DOHH2 (cell line): ENCODE measurements at regions not wholly inside any gene's neighbourhood (a gene's known extent, or its start where the extent isn't known, plus 50 kb on each side); places are given as distances from the start of the nearest gene placed in this dataset.

ENCODE experiments used
- H3F3A ChIP-seq: fragments of 200-600 bp; sonication (generic), shearing (Covaris generic); 2 replicates; pipeline ENCODE4 v1.6.0; 2016; ENCODE audit warnings: antibody characterized with exemption, mild to moderate bottlenecking; ENCODE audit not compliant: control insufficient read depth, insufficient read depth
- H3K27ac ChIP-seq: fragments of 200-600 bp; sonication (generic); 2 replicates; pipeline ENCODE4 v1.5.1; 2014; ENCODE audit warnings: low read depth, mild to moderate bottlenecking, low read length, moderate library complexity
- H3K27me3 ChIP-seq: fragments of 200-600 bp; sonication (generic); 2 replicates; pipeline ENCODE4 v1.6.1; 2014; ENCODE audit warnings: mild to moderate bottlenecking, low read length, mixed read lengths; ENCODE audit not compliant: control insufficient read depth
- H3K36me3 ChIP-seq: fragments of 200-600 bp; sonication (generic); 2 replicates; pipeline ENCODE4 v1.6.1; 2014; ENCODE audit warnings: mild to moderate bottlenecking, low read length, moderate library complexity, mixed read lengths; ENCODE audit not compliant: control insufficient read depth
- H3K4me1 ChIP-seq: fragments of 200-600 bp; sonication (generic); 2 replicates; pipeline ENCODE4 v1.6.1; 2014; ENCODE audit warnings: mild to moderate bottlenecking, low read length, mixed read lengths; ENCODE audit not compliant: control insufficient read depth
- H3K4me2 ChIP-seq: fragments of 200-600 bp; sonication (generic); 2 replicates; pipeline ENCODE4 v1.6.0; 2014; ENCODE audit warnings: mild to moderate bottlenecking, low read length, moderate library complexity
- H3K4me3 ChIP-seq: fragments of 200-600 bp; sonication (generic); 2 replicates; pipeline ENCODE4 v1.5.1; 2014; ENCODE audit warnings: mild to moderate bottlenecking, low read length, mixed read lengths
- H3K79me2 ChIP-seq: fragments of 200-600 bp; sonication (generic); 2 replicates; pipeline ENCODE4 v1.6.1; 2014; ENCODE audit warnings: mild to moderate bottlenecking, low read length, mixed read lengths; ENCODE audit not compliant: control insufficient read depth
- H3K9me2 ChIP-seq: fragments of 200-600 bp; sonication (generic); replicated peaks from 2 replicates; pipeline ENCODE4 v1.6.1; 2014; ENCODE audit warnings: mild to moderate bottlenecking, low read length, mixed read lengths; ENCODE audit not compliant: control insufficient read depth
- H3K9me3 ChIP-seq: fragments of 200-600 bp; sonication (generic); 2 replicates; pipeline ENCODE4 v1.6.1; 2014; ENCODE audit warnings: antibody characterized with exemption, low read length, mixed read lengths; ENCODE audit not compliant: control insufficient read depth, insufficient read depth
- H4K20me1 ChIP-seq: fragments of 200-600 bp; sonication (generic); 2 replicates; pipeline ENCODE4 v1.6.0; 2014; ENCODE audit warnings: low read depth, mild to moderate bottlenecking, antibody characterized with exemption, low read length, moderate library complexity; ENCODE audit not compliant: control insufficient read depth, insufficient read depth
- CTCF ChIP-seq: fragments of 200-600 bp; sonication (generic); IDR thresholded peaks from one replicate; pipeline ENCODE4 v1.5.1; 2014; ENCODE audit warnings: antibody characterized with exemption, mild to moderate bottlenecking, low read depth, low read length; ENCODE audit not compliant: poor library complexity, severe bottlenecking
- EZH2phosphoT487 ChIP-seq: fragments of 200-600 bp; sonication (generic); IDR thresholded peaks from 2 replicates; pipeline ENCODE4 v1.6.1; 2017; ENCODE audit warnings: borderline replicate concordance, mild to moderate bottlenecking, antibody characterized with exemption, low read length, moderate library complexity, mixed read lengths

- TF ChIP-seq EZH2phosphoT487 = no peak
- Histone ChIP-seq H3K4me3 (no peak overlapping the region), H3K36me3 (no peaks in the 10 kb centered on the region), H3K9me2 (no peaks in the 10 kb centered on the region), H3K4me1 (no peaks in the 10 kb centered on the region), H3K4me2 (no peak overlapping the region), H4K20me1 (no peaks in the 10 kb centered on the region), H3F3A (no peaks in the 10 kb centered on the region), H3K9me3 (no peaks in the 10 kb centered on the region), H3K79me2 (no peaks in the 10 kb centered on the region), H3K27ac (no peak overlapping the region), H3K27me3 (no peaks in the 10 kb centered on the region)
Measured at GRCh38 chr6:48315051-48315719, 204.2 kb upstream of the PTCHD4 start.

DNA sequence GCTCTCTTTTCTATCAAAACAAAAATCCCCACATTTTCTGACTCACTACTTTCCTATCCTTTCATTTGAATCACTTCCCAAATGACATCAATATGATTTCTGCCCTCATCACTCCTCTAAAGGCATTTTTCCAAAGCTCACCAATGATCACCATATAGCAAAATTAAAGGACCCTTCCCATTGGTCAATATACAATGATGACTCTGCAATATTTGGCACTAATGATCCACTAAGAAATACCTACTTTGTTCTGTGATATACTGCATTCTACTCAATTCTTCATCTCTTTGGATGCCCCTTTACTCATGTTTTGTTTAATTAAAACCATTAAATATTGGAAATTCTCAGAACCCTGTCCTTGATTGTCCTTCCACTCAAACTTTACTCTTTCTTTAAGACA, 200.3 kb upstream of the PTCHD4 start:
- H3K9me3 ChIP-seq = no peaks in the 10 kb centered on the region
- H3K79me2 ChIP-seq = no peaks in the 10 kb centered on the region
- H3K4me1 ChIP-seq = no peaks in the 10 kb centered on the region
- H3K4me3 ChIP-seq = no peak overlapping the region
- H3K27ac ChIP-seq = no peak overlapping the region
- H3K4me2 ChIP-seq = no peak overlapping the region
- H3K36me3 ChIP-seq = no peaks in the 10 kb centered on the region
- no peaks in the 10 kb centered on the region for H3K9me2 ChIP-seq
- TF ChIP-seq CTCF = no peak
- no peak for TF ChIP-seq EZH2phosphoT487
- H3F3A ChIP-seq = no peaks in the 10 kb centered on the region
- H4K20me1 ChIP-seq = no peaks in the 10 kb centered on the region
- H3K27me3 ChIP-seq = no peaks in the 10 kb centered on the region

GRCh38 chr6:48307573-48307972, 196.6 kb upstream of the PTCHD4 start:
- Histone ChIP-seq H3K4me2 (no peak overlapping the region), H3K36me3 (no peaks in the 10 kb centered on the region), H3F3A (no peaks in the 10 kb centered on the region), H3K9me3 (no peaks in the 10 kb centered on the region), H3K27me3 (no peaks in the 10 kb centered on the region), H3K79me2 (no peaks in the 10 kb centered on the region), H3K4me3 (no peak overlapping the region), H4K20me1 (no peaks in the 10 kb centered on the region), H3K9me2 (no peaks in the 10 kb centered on the region), H3K4me1 (no peaks in the 10 kb centered on the region), H3K27ac (no peak overlapping the region)
- TF ChIP-seq EZH2phosphoT487 = no peak
- no peak for TF ChIP-seq CTCF

DNA sequence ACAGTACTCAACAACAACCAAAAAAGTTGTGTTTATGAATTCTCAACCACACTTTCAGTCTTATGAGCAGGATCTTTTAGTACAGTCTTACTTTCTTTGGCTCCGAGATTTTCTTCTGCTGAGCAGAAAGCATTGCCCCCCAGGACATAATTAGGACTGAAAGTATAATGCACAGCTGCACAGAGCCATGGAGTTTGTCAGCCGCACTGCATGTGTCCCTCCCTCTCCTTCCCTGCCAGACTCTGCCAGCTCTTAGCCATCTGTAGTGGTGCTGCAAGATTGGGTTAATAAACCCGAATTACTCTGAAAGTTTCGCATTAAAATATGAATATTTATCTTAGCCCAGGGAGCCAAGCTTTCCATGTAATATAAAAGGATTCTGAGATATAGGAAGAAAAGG, 179.6 kb upstream of the PTCHD4 start:
- no peak for TF ChIP-seq EZH2phosphoT487
- TF ChIP-seq CTCF = no peak

More for the DNA sequence above, 179.6 kb upstream of the PTCHD4 start:
- H3K4me1 ChIP-seq = no peaks in the 10 kb centered on the region
- H4K20me1 ChIP-seq = no peaks in the 10 kb centered on the region
- no peak overlapping the region for H3K4me3 ChIP-seq
- no peaks in the 10 kb centered on the region for H3K9me2 ChIP-seq
- no peak overlapping the region for H3K27ac ChIP-seq
- H3F3A ChIP-seq = no peaks in the 10 kb centered on the region
- no peaks in the 10 kb centered on the region for H3K27me3 ChIP-seq
- no peak overlapping the region for H3K4me2 ChIP-seq
- H3K9me3 ChIP-seq = no peaks in the 10 kb centered on the region
- H3K36me3 ChIP-seq = no peaks in the 10 kb centered on the region
- H3K79me2 ChIP-seq = no peaks in the 10 kb centered on the region
